HuH-7 (cell line): ENCODE measurements at regions not wholly inside any gene's neighbourhood (a gene's known extent, or its start where the extent isn't known, plus 50 kb on each side); places are given as distances from the start of the nearest gene placed in this dataset.
"Not testable (repeated sequence)": the region's sequence is repeated elsewhere in the genome, so short reads cannot be mapped to it uniquely, and the experiment has no call there.

Source experiments
- DNase-seq: peaks from one replicate; pipeline ENCODE4 v3.0.0; 2011; ENCODE audit warnings: low spot score

- no peak for DNase-seq
Measured at GRCh38 chr12:131250028-131250950, 296.6 kb downstream of the ADGRD1 start.

- DNase-seq = no peak
Measured at GRCh38 chr12:131250951-131251315, 297.2 kb downstream of the ADGRD1 start.

GRCh38 chr12:131251336-131252101 is 297.8 kb downstream of the ADGRD1 start:
- no peak for DNase-seq

GRCh38 chr12:131253376-131254026 is 299.8 kb downstream of the ADGRD1 start:
- no peak for DNase-seq

DNA sequence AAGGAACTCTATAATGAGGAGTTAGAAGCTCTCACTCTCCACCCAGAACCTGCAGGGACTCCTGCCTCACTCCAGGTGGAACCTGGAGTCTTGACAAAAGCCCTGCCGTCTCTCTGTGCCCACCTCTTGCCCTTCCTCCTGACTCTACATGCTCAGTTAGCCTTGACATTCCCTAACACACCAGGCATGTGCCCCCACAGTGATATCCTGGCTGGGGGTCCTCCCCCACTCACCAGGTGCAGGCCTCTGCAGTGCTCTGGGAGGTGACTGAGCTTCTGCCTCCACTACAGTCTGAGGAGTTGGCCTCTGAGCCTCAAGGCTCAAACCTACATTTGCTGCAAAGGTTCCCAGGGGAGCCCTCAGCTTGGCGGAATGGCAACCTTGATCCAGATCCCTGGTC is 300.7 kb downstream of the ADGRD1 start:
- no peak for DNase-seq

DNA sequence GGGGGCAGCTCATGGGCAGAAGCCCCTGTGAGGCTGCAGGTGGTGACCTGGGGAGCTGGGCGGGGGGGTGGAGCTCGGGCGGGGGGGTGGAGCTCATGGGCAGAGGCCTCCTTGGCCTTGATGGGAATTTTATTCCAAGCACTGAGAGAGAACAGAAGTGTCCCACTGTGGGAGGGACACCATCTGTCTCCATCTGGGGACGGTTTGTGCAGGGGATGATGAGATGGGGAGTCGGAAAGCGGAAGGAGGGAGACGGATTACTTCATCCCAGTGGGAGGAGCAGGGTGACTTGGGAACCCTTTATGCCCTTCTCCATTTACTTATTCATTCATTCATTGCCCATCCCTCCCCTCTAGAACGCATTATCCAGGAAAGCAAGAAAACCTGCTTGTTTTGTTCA is 304.7 kb downstream of the ADGRD1 start:
- DNase-seq = no peak

- no peak for DNase-seq
Measured at GRCh38 chr12:131260251-131260905, 306.7 kb downstream of the ADGRD1 start.

- DNase-seq = no peak
Measured at GRCh38 chr12:131260954-131261353, 307.2 kb downstream of the ADGRD1 start.

- DNase-seq = no peak
Measured at GRCh38 chr12:131261906-131262305, 308.2 kb downstream of the ADGRD1 start.

DNA sequence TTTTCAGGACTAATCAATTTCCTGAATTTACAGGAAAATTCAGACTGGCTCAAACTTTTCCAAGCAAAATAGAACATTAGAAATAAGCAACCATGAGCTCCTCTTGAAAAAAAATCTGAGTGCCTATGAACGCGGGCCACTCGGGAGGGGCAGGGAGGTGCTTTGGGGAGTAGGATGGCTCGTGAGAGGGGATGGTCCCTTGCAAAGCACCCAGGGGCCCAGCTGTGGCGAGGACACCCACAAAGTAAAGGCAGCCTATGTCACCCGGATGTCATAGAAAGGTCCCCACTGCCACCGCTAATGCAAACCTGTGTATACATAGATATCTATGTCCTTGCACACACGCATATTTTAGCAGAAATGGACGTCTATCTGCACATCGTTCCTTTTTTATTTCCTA is 309.9 kb downstream of the ADGRD1 start:
- no peak for DNase-seq

DNA sequence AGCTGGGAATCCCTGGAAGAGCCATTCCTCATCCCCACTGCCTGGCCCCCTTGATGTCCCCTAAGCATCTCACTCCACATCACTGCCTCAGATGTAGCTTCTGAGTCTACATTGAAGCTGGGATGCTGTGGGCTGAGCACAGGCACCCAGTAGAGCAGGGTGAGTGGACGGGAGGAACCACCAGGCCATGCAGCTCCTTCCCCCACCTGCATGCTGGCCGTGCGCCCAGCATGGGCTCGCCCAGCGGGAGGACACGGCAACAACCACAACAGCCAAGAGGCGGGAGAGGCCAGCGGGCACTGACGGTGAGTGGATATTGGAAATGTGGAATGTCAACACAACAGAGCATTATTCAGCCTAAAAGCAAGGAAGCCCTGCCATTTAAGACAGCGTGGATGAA is 310.9 kb downstream of the ADGRD1 start:
- DNase-seq = no peak

DNA sequence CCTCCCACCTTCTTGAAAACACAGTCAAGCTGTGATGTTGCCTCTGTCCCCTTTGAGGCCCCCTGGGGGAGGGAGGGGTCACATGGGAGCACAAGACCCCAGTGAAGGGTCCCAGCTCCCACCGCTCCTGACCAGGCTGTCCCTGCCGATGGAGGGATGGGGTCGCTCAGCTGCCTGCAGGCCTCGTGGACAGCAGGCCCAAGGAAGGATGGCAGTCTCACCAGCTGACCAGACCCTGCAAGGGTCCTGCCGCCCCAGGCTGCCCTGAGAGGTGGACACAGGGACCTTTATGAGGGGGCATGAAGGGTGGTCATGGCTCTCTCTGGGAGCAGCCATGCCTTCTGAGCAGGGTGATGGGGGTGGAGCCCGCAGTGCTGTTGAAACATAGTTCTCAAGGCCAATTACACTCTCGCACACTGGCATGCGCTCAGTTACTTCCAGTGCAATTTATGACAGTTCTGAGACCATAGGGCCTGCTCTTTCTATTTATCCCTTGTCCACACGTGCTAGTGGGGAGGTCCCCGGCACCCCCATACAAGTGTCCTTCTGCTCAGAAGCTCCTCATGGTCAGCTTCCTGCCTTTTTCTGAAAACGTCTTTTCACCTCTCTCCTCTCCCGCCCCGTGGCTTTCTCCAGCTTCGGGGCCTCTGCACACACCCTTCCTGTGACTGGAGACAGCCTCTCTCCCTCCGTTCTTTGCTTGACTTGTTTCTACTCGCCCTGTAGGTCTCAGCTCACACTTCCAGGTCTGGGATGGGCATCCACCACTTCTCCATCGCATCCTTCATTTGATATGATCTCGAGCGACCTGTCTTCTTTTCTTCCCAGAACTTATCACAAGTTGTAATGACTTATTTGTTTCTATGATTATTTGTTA is 313.1 kb downstream of the ADGRD1 start:
- DNase-seq = no peak

DNA sequence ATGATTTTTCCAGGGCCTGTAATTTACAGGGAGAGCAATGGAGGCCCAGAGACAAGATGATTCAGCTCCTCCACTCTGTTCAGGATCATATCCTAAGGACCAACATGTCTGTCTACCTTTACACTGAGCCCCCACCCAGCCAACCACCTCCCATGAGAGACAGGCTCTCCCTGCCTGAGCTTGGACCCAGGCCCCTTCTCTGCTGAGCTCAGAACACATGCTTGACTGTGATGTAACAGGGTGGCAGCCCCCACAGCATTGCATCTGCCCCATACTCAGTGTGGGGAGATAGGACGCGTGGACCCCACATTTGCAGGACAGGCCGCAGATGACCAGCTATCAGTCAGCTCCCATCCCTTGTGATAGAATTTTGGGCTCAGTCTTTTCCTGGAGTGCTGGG is 313.9 kb downstream of the ADGRD1 start:
- no peak for DNase-seq

GRCh38 chr12:131268123-131268522 is 314.4 kb downstream of the ADGRD1 start:
- not testable (repeated sequence) for DNase-seq

DNA sequence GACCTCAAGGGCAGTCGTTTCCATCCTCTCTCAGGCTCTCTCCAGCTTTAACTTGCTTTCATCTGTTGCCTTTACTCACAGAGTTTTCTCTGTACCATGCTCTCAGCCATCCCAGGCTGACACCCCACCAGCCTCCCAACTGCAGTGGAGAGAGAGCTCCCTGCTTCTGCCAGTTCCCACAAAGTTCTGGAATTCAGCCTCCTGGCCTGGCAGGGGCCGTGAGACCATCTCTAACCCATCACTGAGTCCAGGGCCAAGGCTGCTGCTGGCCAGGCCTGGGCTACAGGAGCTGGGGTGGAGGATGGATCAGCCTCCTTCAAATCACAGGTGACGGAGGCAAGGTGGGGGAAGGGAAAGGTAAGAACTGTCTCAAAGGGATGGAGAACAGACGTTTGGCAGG is 314.9 kb downstream of the ADGRD1 start:
- DNase-seq = not testable (repeated sequence)

GRCh38 chr12:131269551-131269950 is 315.8 kb downstream of the ADGRD1 start:
- no peak for DNase-seq

- not testable (repeated sequence) for DNase-seq
Measured at GRCh38 chr12:131269977-131270376, 316.3 kb downstream of the ADGRD1 start.

- no peak for DNase-seq
Measured at GRCh38 chr12:131271724-131272123, 318.0 kb downstream of the ADGRD1 start.

GRCh38 chr12:131272283-131272814 is 318.6 kb downstream of the ADGRD1 start:
- not testable (repeated sequence) for DNase-seq

DNA sequence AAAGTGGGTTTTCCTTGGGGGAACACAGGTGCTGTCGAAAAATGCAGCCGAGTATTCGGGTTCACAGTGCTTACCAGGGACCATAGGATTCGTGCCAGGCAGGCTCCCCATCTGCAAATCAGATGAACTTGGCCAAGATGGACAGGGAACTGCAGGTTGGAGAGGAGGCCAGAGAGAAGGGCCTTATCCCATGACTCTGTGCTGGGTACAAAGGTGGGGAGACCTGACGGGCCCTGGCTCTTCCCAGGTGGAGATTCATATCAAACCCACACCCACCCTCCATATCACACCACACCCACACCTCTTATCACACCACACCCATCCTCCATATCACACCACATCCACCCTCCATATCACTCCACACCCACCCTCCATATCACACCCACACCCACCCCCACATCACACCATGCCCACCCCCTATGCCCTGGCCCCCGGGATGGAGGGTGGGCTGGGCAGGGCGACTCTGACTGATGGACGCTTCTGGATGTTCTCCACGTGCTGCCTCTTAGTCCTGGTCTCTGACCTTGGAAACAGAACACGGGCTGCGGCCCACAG is 319.7 kb downstream of the ADGRD1 start:
- no peak for DNase-seq

GRCh38 chr12:131274061-131274460 is 320.4 kb downstream of the ADGRD1 start:
- DNase-seq = no peak
